IMR-90 (cell line): ENCODE measurements at regions not wholly inside any gene's neighbourhood (a gene's known extent, or its start where the extent isn't known, plus 50 kb on each side); places are given as distances from the start of the nearest gene placed in this dataset.

Experiments used
- ATAC-seq: fragments of 200-7000 bp; cut with Tn5 transposase; 2 replicates; pipeline ENCODE4 v1.9.1; 2020; ENCODE audit warnings: low read depth, mild to moderate bottlenecking, moderate library complexity
- BruUV-seq: library from RNA; stranded (reverse); fragments of 400-500 nt; replicated peaks from 2 replicates; lab custom pipeline; 2021; lab: Mats Ljungman, UMichigan
- CTCF ChIA-PET: fragments of 300-600 bp; formaldehyde crosslinking; extraction: SDS; loops from one replicate; lab custom pipeline; 2021; ENCODE audit warnings: antibody characterized with exemption; lab: Yijun Ruan, JAX
- POLR2A ChIA-PET: fragments of 300-600 bp; sonication (Branson Sonifier 250); formaldehyde crosslinking; loops from one replicate; lab custom pipeline; 2022; ENCODE audit warnings: antibody characterized with exemption; ENCODE audit not compliant: unreplicated experiment; lab: Charles Lee
- DNase-seq: peaks from one replicate; pipeline ENCODE4 v3.0.0; 2013
- H2AFZ ChIP-seq: replicated peaks from 2 replicates; pipeline ENCODE3; 2013; ENCODE audit warnings: low read length, mild to moderate bottlenecking; ENCODE audit not compliant: poor library complexity
- H2AK5ac ChIP-seq: 2 replicates; pipeline ENCODE4 v1.6.1; 2013; ENCODE audit warnings: low read depth, low read length, inconsistent platforms
- H2AK9ac ChIP-seq: replicated peaks from 2 replicates; pipeline ENCODE3; 2013; ENCODE audit warnings: mild to moderate bottlenecking, low read depth, low read length, moderate library complexity; ENCODE audit not compliant: poor library complexity
- H2BK120ac ChIP-seq: 2 replicates; pipeline ENCODE4 v1.6.1; 2013; ENCODE audit warnings: low read depth, low read length, inconsistent platforms
- H2BK15ac ChIP-seq: 3 replicates; pipeline ENCODE4 v1.6.1; 2013; ENCODE audit warnings: low read depth, low read length, inconsistent platforms
- H2BK20ac ChIP-seq: 2 replicates; pipeline ENCODE4 v1.6.1; 2013; ENCODE audit warnings: low read depth, mild to moderate bottlenecking, inconsistent platforms, low read length, moderate library complexity
- H2BK5ac ChIP-seq: 2 replicates; pipeline ENCODE4 v1.6.1; 2013; ENCODE audit warnings: mild to moderate bottlenecking, low read depth, low read length, inconsistent platforms; ENCODE audit not compliant: poor library complexity, severe bottlenecking
- H3K14ac ChIP-seq: replicated peaks from 2 replicates; pipeline ENCODE4 v1.6.1; 2013; ENCODE audit warnings: low read depth, low read length, inconsistent platforms
- H3K18ac ChIP-seq: 2 replicates; pipeline ENCODE4 v1.6.1; 2013; ENCODE audit warnings: low read depth, low read length, control low read depth
- H3K23ac ChIP-seq: 2 replicates; pipeline ENCODE4 v1.6.1; 2013; ENCODE audit warnings: low read depth, low read length, inconsistent platforms
- H3K27ac ChIP-seq: 2 replicates; pipeline ENCODE4 v1.5.1; 2013; ENCODE audit warnings: mild to moderate bottlenecking, control low read depth, low read length; ENCODE audit not compliant: insufficient read depth
- H3K27me3 ChIP-seq: 2 replicates; pipeline ENCODE4 v1.6.1; 2013; ENCODE audit warnings: low read length; ENCODE audit not compliant: control insufficient read depth, insufficient read depth
- H3K36me3 ChIP-seq: 2 replicates; pipeline ENCODE4 v1.6.1; 2013; ENCODE audit warnings: low read length, mixed read lengths; ENCODE audit not compliant: control insufficient read depth, insufficient read depth
- H3K4ac ChIP-seq: 2 replicates; pipeline ENCODE4 v1.6.1; 2013; ENCODE audit warnings: low read depth, low read length, inconsistent platforms
- H3K4me1 ChIP-seq: 2 replicates; pipeline ENCODE4 v1.6.1; 2013; ENCODE audit warnings: low read length, mixed read lengths; ENCODE audit not compliant: control insufficient read depth, insufficient read depth
- H3K4me2 ChIP-seq: 2 replicates; pipeline ENCODE4 v1.6.1; 2013; ENCODE audit warnings: low read depth, mild to moderate bottlenecking, control low read depth, low read length, moderate library complexity
- H3K4me3 ChIP-seq: 2 replicates; pipeline ENCODE4 v1.5.1; 2013; ENCODE audit warnings: low read depth, mild to moderate bottlenecking, control low read depth, low read length, moderate library complexity; ENCODE audit not compliant: insufficient read depth
- H3K56ac ChIP-seq: 2 replicates; pipeline ENCODE4 v1.6.1; 2013; ENCODE audit warnings: low read length, inconsistent platforms; ENCODE audit not compliant: insufficient read depth; ENCODE audit errors: extremely low read depth
- H3K79me1 ChIP-seq, 2 experiments: 2 replicates each; pipeline ENCODE4 v1.6.1; 2013; ENCODE audit warnings: low read length in 2 of 2, inconsistent platforms in 1 of 2, low read depth in 1 of 2
- H3K9ac ChIP-seq: 2 replicates; pipeline ENCODE4 v1.6.1; 2013; ENCODE audit warnings: low read depth, low read length, control low read depth
- H3K9me1 ChIP-seq: 2 replicates; pipeline ENCODE4 v1.6.1; 2013; ENCODE audit warnings: low read length, inconsistent platforms; ENCODE audit not compliant: insufficient read depth
- H3K9me3 ChIP-seq: 2 replicates; pipeline ENCODE4 v1.6.1; 2013; ENCODE audit warnings: low read length; ENCODE audit not compliant: control insufficient read depth, insufficient read depth
- H4K20me1 ChIP-seq: 2 replicates; pipeline ENCODE4 v1.6.1; 2013; ENCODE audit warnings: low read length, inconsistent platforms; ENCODE audit not compliant: insufficient read depth
- H4K5ac ChIP-seq: 2 replicates; pipeline ENCODE4 v1.6.1; 2013; ENCODE audit warnings: mild to moderate bottlenecking, low read depth, low read length, control low read depth
- H4K8ac ChIP-seq, 2 experiments: 2 replicates each; pipeline ENCODE4 v1.6.1; 2013; ENCODE audit warnings: low read depth in 2 of 2, low read length in 2 of 2, control low read depth in 1 of 2, inconsistent platforms in 1 of 2
- H4K91ac ChIP-seq: 2 replicates; pipeline ENCODE4 v1.6.1; 2013; ENCODE audit warnings: low read depth, low read length, inconsistent platforms; ENCODE audit not compliant: insufficient read depth
- BHLHE40 ChIP-seq: fragments of 150-350 bp; IDR thresholded peaks from 2 replicates; pipeline ENCODE4 v1.6.1; 2016; ENCODE audit warnings: mild to moderate bottlenecking, low read depth, low read length
- CEBPB ChIP-seq: IDR thresholded peaks from 2 replicates; pipeline ENCODE4 v1.6.1; 2012; ENCODE audit warnings: low read depth, low read length, improper control_type of control experiment
- CHD1 ChIP-seq: IDR thresholded peaks from 2 replicates; pipeline ENCODE4 v1.6.1; 2012; ENCODE audit warnings: low read depth, low read length, improper control_type of control experiment
- FOS ChIP-seq: fragments of 150-350 bp; IDR thresholded peaks from 2 replicates; pipeline ENCODE4 v1.6.1; 2016; ENCODE audit warnings: low read depth, low read length
- MAFK ChIP-seq: IDR thresholded peaks from 2 replicates; pipeline ENCODE4 v1.6.1; 2012; ENCODE audit warnings: low read depth, low read length, improper control_type of control experiment
- MAZ ChIP-seq: IDR thresholded peaks from 2 replicates; pipeline ENCODE4 v1.6.1; 2012; ENCODE audit warnings: low read depth, mild to moderate bottlenecking, low read length, improper control_type of control experiment, moderate library complexity, borderline replicate concordance
- MXI1 ChIP-seq: IDR thresholded peaks from 2 replicates; pipeline ENCODE4 v1.6.1; 2012; ENCODE audit warnings: low read depth, mild to moderate bottlenecking, low read length, moderate library complexity, borderline replicate concordance
- NFE2L2 ChIP-seq: fragments of 150-350 bp; IDR thresholded peaks from 2 replicates; pipeline ENCODE4 v1.6.1; 2016; ENCODE audit warnings: low read depth, mild to moderate bottlenecking, low read length
- POLR2A ChIP-seq: IDR thresholded peaks from 2 replicates; pipeline ENCODE4 v1.6.1; 2012; ENCODE audit warnings: mild to moderate bottlenecking, low read depth, low read length
- RAD21 ChIP-seq: IDR thresholded peaks from 2 replicates; pipeline ENCODE4 v1.6.1; 2012; ENCODE audit warnings: low read length, improper control_type of control experiment
- RCOR1 ChIP-seq: IDR thresholded peaks from 2 replicates; pipeline ENCODE4 v1.6.1; 2012; ENCODE audit warnings: mild to moderate bottlenecking, low read length, improper control_type of control experiment; ENCODE audit not compliant: insufficient replicate concordance
- RFX5 ChIP-seq: IDR thresholded peaks from 2 replicates; pipeline ENCODE4 v1.8.0; 2012; ENCODE audit warnings: low read depth, mild to moderate bottlenecking, low read length, moderate library complexity
- SMC3 ChIP-seq: fragments of 150-350 bp; IDR thresholded peaks from 2 replicates; pipeline ENCODE4 v1.6.1; 2016; ENCODE audit warnings: low read depth, mild to moderate bottlenecking, antibody characterized with exemption, low read length, moderate library complexity
- WGBS, 2 experiments: methylation state at CpG; one replicate each; pipeline versions ENCODE4 v1.1.5 to v1.1.7; 2013; ENCODE audit warnings: missing lambda C conversion rate in 2 of 2; ENCODE audit not compliant: insufficient read length in 1 of 2; ENCODE audit errors: extremely low coverage in 2 of 2; 5-methylcytosine and 5-hydroxymethylcytosine counted together
- dilution Hi-C: fragments of 300-500 bp; cut with HindIII; formaldehyde crosslinking; loops from one replicate; pipeline ENCODE4 v1.14.3; 2018; ENCODE audit warnings: low sequenced_read_pairs; ENCODE audit not compliant: unreplicated experiment
- in situ Hi-C: fragments of 300-500 bp; cut with MboI; formaldehyde crosslinking; loops from 3 replicates; pipeline ENCODE4 v1.14.3; 2019; ENCODE audit warnings: low sequenced_read_pairs, inconsistent platforms, mixed read lengths
- intact Hi-C: fragments of 100-400 bp; cut with micrococcal nuclease; formaldehyde crosslinking; loops from 2 replicates; pipeline ENCODE4 v1.10.0; 2022
- TF ChIP-seq, protein P1 (sequence below): fragments of 150-350 bp; IDR thresholded peaks from 2 replicates; pipeline ENCODE4 v1.6.1; 2016; ENCODE audit warnings: low read depth, mild to moderate bottlenecking, low read length, moderate library complexity, borderline replicate concordance
- TF ChIP-seq, protein P2 (sequence below): fragments of 150-350 bp; IDR thresholded peaks from 2 replicates; pipeline ENCODE4 v1.6.1; 2017; ENCODE audit warnings: mild to moderate bottlenecking, antibody characterized with exemption, low read length, low read depth
- TF ChIP-seq, protein P3 (sequence below): conservative IDR thresholded peaks from 2 replicates; pipeline ENCODE4 v1.5.1; 2012; ENCODE audit warnings: mild to moderate bottlenecking, low read depth, low read length, improper control_type of control experiment

DNA sequence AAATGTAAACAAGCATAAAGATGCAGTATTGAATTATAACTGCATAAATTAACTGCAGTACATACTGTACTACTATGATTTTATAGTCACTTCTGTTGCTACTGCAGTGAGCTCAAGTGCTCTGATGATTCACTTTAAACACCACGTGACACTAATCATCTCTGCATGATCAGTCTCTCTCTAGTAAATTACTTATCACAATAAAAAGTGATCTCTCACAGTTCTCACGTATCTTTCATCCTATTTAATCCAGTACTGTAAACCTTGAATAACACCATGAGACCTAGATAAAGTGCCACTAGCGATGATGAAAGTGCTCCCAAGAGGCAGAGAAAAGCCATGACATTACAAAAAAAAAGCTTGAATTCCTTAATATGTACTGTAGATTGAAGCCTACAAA, 1242.0 kb downstream of the AMY1C start:
- Histone ChIP-seq H4K8ac (no peak overlapping the region), H3K4me1 (no peaks in the 10 kb centered on the region), H3K9ac (no peak overlapping the region), H4K20me1 (no peaks in the 10 kb centered on the region), H3K14ac (no peak overlapping the region), H3K23ac (no peak overlapping the region), H3K18ac (no peak overlapping the region), H4K91ac (no peak overlapping the region), H3K27ac (no peak overlapping the region), H2AK5ac (no peak overlapping the region), H2BK120ac (no peak overlapping the region), H3K36me3 (no peaks in the 10 kb centered on the region), H3K9me3 (no peaks in the 10 kb centered on the region), H4K5ac (no peak overlapping the region), H2BK15ac (no peak overlapping the region), H3K56ac (no peak overlapping the region), H3K79me1 (no peaks in the 10 kb centered on the region), H2AFZ (no peak overlapping the region), H2AK9ac (no peak overlapping the region), H3K4ac (no peak overlapping the region), H2BK20ac (no peak overlapping the region), H3K4me2 (no peak overlapping the region), H3K4me3 (no peak overlapping the region), H3K27me3 (no peaks in the 10 kb centered on the region), H3K9me1 (no peaks in the 10 kb centered on the region), H2BK5ac (no peak overlapping the region)
- no CpG with 5 or more reads among the region's 3 CpGs for WGBS, 2 experiments
- no peak for ATAC-seq
- in situ Hi-C loops = no loop called here
- no peak for DNase-seq
- dilution Hi-C loops = no loop called here
- intact Hi-C loops = no loop called here
- ChIA-PET CTCF (interaction anchor here (0.7 kb wide), 1 partner anchor 97 kb away, joined by 7 read pairs; no protein-coding TSS in a partner anchor), POLR2A (no interaction called here)
- BruUV-seq = no TSS peak
- TF ChIP-seq, protein P1, sequence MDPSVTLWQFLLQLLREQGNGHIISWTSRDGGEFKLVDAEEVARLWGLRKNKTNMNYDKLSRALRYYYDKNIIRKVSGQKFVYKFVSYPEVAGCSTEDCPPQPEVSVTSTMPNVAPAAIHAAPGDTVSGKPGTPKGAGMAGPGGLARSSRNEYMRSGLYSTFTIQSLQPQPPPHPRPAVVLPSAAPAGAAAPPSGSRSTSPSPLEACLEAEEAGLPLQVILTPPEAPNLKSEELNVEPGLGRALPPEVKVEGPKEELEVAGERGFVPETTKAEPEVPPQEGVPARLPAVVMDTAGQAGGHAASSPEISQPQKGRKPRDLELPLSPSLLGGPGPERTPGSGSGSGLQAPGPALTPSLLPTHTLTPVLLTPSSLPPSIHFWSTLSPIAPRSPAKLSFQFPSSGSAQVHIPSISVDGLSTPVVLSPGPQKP = no peak
- TF ChIP-seq BHLHE40 (no peak), NFE2L2 (no peak), CEBPB (no peak), MAZ (no peak), CHD1 (no peak), RCOR1 (no peak), RFX5 (no peak), MAFK (no peak), POLR2A (no peak), MXI1 (no peak), FOS (no peak), RAD21 (no peak), SMC3 (no peak)
- TF ChIP-seq, protein P2, sequence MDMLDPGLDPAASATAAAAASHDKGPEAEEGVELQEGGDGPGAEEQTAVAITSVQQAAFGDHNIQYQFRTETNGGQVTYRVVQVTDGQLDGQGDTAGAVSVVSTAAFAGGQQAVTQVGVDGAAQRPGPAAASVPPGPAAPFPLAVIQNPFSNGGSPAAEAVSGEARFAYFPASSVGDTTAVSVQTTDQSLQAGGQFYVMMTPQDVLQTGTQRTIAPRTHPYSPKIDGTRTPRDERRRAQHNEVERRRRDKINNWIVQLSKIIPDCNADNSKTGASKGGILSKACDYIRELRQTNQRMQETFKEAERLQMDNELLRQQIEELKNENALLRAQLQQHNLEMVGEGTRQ = no peak
- TF ChIP-seq, protein P3, sequence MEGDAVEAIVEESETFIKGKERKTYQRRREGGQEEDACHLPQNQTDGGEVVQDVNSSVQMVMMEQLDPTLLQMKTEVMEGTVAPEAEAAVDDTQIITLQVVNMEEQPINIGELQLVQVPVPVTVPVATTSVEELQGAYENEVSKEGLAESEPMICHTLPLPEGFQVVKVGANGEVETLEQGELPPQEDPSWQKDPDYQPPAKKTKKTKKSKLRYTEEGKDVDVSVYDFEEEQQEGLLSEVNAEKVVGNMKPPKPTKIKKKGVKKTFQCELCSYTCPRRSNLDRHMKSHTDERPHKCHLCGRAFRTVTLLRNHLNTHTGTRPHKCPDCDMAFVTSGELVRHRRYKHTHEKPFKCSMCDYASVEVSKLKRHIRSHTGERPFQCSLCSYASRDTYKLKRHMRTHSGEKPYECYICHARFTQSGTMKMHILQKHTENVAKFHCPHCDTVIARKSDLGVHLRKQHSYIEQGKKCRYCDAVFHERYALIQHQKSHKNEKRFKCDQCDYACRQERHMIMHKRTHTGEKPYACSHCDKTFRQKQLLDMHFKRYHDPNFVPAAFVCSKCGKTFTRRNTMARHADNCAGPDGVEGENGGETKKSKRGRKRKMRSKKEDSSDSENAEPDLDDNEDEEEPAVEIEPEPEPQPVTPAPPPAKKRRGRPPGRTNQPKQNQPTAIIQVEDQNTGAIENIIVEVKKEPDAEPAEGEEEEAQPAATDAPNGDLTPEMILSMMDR = no peak
